GM12878 (cell line): ENCODE measurements at regions not wholly inside any gene's neighbourhood (a gene's known extent, or its start where the extent isn't known, plus 50 kb on each side); places are given as distances from the start of the nearest gene placed in this dataset.

Source experiments
- CTCF ChIP-seq, 3 experiments: IDR thresholded peaks in 2 of 3; conservative IDR thresholded peaks in 1 of 3; 2 replicates each; pipeline ENCODE4 v1.5.1; 2011; ENCODE audit warnings: low read depth in 3 of 3, low read length in 3 of 3, mild to moderate bottlenecking in 3 of 3, control low read depth in 2 of 3, moderate library complexity in 2 of 3, inconsistent platforms in 1 of 3, mixed read lengths in 1 of 3; ENCODE audit not compliant: control insufficient read depth in 2 of 3, insufficient read depth in 1 of 3; ENCODE audit errors: extremely low read depth in 1 of 3
- NRF1 ChIP-seq: conservative IDR thresholded peaks from 2 replicates; pipeline ENCODE4 v1.6.1; 2011; ENCODE audit warnings: mild to moderate bottlenecking, low read depth, low read length, improper control_type of control experiment
- PAX5 ChIP-seq: IDR thresholded peaks from 2 replicates; pipeline ENCODE4 v1.6.1; 2011; ENCODE audit warnings: low read depth, low read length, borderline replicate concordance
- PBX3 ChIP-seq: IDR thresholded peaks from 2 replicates; pipeline ENCODE4 v1.6.1; 2011; ENCODE audit warnings: mild to moderate bottlenecking, low read depth, low read length, moderate library complexity; ENCODE audit not compliant: insufficient replicate concordance
- RCOR1 ChIP-seq: conservative IDR thresholded peaks from 2 replicates; pipeline ENCODE4 v1.6.1; 2012; ENCODE audit warnings: low read depth, low read length, improper control_type of control experiment
- TCF7 ChIP-seq: IDR thresholded peaks from 2 replicates; pipeline ENCODE4 v1.6.1; 2014; ENCODE audit warnings: antibody characterized with exemption, borderline replicate concordance
- ZSCAN29 ChIP-seq: fragments of 450-650 bp; IDR thresholded peaks from 2 replicates; pipeline ENCODE4 v1.6.1; 2017; ENCODE audit warnings: mild to moderate bottlenecking, moderate library complexity
- TF ChIP-seq, protein P1 (sequence below): fragments of 450-650 bp; formaldehyde crosslinking; IDR thresholded peaks from 2 replicates; pipeline ENCODE4 v1.4.0; 2022; ENCODE audit warnings: mild to moderate bottlenecking, moderate library complexity

GRCh38 chr12:58225203-58225877, 284.0 kb downstream of the ATP23 start (continued):
- TF ChIP-seq TCF7 (no peak), PAX5 (no peak), ZSCAN29 (no peak), CTCF (IDR thresholded peaks at IDR 0.05 in 2 of 3, conservative IDR thresholded peaks at IDR 0.05 in 1 of 3; ENCODE audit: control insufficient read depth in 2 of 3, extremely low read depth in 1 of 3, insufficient read depth in 1 of 3, low read depth in 3 of 3, low read length in 3 of 3) (no peak), PBX3 (no peak), RCOR1 (no peak), NRF1 (no peak)
- TF ChIP-seq, protein P1, sequence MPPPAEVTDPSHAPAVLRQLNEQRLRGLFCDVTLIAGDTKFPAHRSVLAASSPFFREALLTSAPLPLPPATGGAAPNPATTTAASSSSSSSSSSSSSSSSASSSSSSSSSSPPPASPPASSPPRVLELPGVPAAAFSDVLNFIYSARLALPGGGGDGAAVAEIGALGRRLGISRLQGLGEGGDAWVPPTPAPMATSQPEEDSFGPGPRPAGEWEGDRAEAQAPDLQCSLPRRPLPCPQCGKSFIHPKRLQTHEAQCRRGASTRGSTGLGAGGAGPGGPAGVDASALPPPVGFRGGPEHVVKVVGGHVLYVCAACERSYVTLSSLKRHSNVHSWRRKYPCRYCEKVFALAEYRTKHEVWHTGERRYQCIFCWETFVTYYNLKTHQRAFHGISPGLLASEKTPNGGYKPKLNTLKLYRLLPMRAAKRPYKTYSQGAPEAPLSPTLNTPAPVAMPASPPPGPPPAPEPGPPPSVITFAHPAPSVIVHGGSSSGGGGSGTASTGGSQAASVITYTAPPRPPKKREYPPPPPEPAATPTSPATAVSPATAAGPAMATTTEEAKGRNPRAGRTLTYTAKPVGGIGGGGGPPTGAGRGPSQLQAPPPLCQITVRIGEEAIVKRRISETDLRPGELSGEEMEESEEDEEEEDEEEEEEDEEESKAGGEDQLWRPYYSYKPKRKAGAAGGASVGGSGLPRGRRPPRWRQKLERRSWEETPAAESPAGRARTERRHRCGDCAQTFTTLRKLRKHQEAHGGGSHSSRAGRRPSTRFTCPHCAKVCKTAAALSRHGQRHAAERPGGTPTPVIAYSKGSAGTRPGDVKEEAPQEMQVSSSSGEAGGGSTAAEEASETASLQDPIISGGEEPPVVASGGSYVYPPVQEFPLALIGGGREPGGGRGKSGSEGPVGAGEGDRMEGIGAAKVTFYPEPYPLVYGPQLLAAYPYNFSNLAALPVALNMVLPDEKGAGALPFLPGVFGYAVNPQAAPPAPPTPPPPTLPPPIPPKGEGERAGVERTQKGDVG (CRISPR knock-in tag) = no peak
